Fibroblast of pulmonary artery (primary cell): ENCODE measurements at regions not wholly inside any gene's neighbourhood (a gene's known extent, or its start where the extent isn't known, plus 50 kb on each side); places are given as distances from the start of the nearest gene placed in this dataset.

Source experiments
- DNase-seq: peaks from one replicate; pipeline ENCODE4 v3.0.0-alpha.2; 2010; ENCODE audit warnings: low read depth
- H3K4me3 ChIP-seq: replicated peaks from 2 replicates; pipeline ENCODE4 v1.5.1; 2011; ENCODE audit warnings: low read depth, mild to moderate bottlenecking, control low read depth, low read length, moderate library complexity
- CTCF ChIP-seq: IDR thresholded peaks from 2 replicates; pipeline ENCODE4 v1.5.1; 2011; ENCODE audit warnings: mild to moderate bottlenecking, control low read depth, low read length, inconsistent platforms; ENCODE audit errors: missing control alignments

DNA sequence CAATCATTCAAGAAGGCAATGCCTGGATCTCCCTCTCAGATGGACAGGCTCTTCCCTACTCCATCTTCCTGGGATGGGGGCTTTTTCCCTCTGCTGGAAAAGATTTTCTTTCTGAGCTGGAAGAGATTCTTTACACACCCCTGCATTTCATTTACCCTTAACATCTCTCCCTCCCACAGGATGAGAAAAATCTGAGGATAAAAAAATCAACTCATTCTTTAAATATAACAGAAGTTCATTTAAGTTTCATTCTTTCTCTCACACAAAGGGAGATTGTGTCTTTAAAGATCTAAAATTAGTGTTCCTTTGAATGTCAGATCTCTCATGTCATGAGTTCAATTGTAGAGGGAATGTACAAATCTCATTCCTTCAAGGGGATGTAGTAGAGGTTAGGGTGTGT is 109.0 kb downstream of the ZNF518B start:
- no peak for DNase-seq
- no peak overlapping the region for H3K4me3 ChIP-seq
- no peak for TF ChIP-seq CTCF

GRCh38 chr4:10347815-10348214 is 109.4 kb downstream of the ZNF518B start:
- no peak for DNase-seq
- TF ChIP-seq CTCF, result no peak
- no peak overlapping the region for H3K4me3 ChIP-seq

GRCh38 chr4:10347281-10347795 is 109.9 kb downstream of the ZNF518B start:
- no peak for TF ChIP-seq CTCF
- H3K4me3 ChIP-seq, result no peak overlapping the region
- no peak for DNase-seq

GRCh38 chr4:10346023-10346422 is 111.2 kb downstream of the ZNF518B start:
- no peak for TF ChIP-seq CTCF
- H3K4me3 ChIP-seq, result no peak overlapping the region
- DNase-seq, result peak; percentile 71

GRCh38 chr4:10345381-10345784 is 111.8 kb downstream of the ZNF518B start:
- DNase-seq, result no peak
- TF ChIP-seq CTCF, result no peak

DNA sequence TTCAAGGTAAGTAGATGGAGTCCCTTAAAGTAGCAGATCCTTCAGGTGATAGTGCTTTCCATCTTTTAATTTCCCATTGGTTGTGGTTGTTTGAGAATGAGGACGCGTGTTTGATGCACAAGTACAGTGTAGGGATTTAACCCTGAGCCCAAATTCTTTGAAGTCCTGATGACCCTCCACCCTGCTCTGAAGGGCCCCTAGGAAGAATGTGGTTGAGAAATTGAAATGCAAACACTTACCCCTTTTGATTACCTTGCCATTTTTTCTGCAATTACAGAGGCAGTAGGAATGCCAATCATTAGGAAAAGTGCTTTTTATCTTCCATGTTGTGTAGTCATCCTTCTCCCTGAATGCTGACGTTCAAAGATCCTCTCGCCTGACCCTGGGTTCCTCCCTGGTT is 112.4 kb downstream of the ZNF518B start:
- H3K4me3 ChIP-seq, result no peak overlapping the region
- no peak for DNase-seq
- no peak for TF ChIP-seq CTCF

More at GRCh38 chr4:10345381-10345784, 111.8 kb downstream of the ZNF518B start:
- H3K4me3 ChIP-seq, result no peak overlapping the region

DNA sequence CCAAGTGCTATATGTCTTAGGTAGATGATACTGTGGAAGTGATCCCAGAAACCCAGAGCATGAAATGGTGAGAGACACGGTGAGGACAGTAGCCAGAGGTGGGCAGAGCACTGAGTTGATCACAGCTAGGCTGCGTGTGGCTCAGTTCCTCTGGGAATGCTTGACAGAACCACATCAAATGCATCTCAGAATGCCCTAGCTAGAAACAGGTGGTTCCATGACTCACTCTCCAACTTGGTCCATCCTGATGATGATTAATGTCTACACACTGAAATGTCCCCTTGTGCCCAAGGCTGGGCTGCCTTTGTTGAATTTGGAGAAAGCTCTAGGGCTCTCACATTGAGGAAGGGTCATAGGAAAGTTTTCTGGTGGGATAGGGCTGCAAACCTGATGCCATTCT is 113.6 kb downstream of the ZNF518B start:
- DNase-seq, result no peak
- TF ChIP-seq CTCF, result no peak
- no peak overlapping the region for H3K4me3 ChIP-seq
